ENCODE measurements at regions not wholly inside any gene's neighbourhood (a gene's known extent, or its start where the extent isn't known, plus 50 kb on each side); places are given as distances from the start of the nearest gene placed in this dataset.

DNA sequence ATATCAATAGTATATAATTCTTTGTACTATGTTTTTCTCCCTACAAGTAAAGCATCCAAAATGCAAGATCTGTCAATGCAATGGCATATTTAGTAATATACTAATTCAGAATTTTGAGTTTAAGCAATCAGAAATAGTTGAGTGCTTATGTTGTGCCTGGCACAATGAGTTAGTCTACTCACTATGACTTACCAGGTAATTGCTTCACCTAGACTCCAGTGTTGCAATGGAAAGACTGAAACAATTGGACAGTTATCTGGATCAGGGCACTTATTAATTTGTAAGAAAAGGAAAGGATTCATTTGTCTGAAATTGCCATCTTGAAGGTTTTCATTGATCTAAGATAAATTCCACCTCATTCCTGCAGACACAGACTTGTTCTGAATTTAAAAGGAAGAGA, 97.6 kb upstream of the TCF4 start:
- TF ChIP-seq TAF1 (IDR thresholded peaks at IDR 0.05; ENCODE audit: borderline replicate concordance, insufficient read depth, low read length): no peak
- TF ChIP-seq, protein P1, sequence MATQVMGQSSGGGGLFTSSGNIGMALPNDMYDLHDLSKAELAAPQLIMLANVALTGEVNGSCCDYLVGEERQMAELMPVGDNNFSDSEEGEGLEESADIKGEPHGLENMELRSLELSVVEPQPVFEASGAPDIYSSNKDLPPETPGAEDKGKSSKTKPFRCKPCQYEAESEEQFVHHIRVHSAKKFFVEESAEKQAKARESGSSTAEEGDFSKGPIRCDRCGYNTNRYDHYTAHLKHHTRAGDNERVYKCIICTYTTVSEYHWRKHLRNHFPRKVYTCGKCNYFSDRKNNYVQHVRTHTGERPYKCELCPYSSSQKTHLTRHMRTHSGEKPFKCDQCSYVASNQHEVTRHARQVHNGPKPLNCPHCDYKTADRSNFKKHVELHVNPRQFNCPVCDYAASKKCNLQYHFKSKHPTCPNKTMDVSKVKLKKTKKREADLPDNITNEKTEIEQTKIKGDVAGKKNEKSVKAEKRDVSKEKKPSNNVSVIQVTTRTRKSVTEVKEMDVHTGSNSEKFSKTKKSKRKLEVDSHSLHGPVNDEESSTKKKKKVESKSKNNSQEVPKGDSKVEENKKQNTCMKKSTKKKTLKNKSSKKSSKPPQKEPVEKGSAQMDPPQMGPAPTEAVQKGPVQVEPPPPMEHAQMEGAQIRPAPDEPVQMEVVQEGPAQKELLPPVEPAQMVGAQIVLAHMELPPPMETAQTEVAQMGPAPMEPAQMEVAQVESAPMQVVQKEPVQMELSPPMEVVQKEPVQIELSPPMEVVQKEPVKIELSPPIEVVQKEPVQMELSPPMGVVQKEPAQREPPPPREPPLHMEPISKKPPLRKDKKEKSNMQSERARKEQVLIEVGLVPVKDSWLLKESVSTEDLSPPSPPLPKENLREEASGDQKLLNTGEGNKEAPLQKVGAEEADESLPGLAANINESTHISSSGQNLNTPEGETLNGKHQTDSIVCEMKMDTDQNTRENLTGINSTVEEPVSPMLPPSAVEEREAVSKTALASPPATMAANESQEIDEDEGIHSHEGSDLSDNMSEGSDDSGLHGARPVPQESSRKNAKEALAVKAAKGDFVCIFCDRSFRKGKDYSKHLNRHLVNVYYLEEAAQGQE (IDR thresholded peaks at IDR 0.05; ENCODE audit: insufficient read depth in 1 of 2, low read depth in 2 of 2, low read length in 2 of 2): no peak
- TF ChIP-seq SIN3A (IDR thresholded peaks at IDR 0.05; ENCODE audit: borderline replicate concordance, insufficient read depth, low read length): no peak
- TF ChIP-seq POLR2AphosphoS5 (IDR thresholded peaks at IDR 0.05; ENCODE audit: low read depth, low read length): no peak
- TF ChIP-seq FOXP2 (optimal IDR thresholded peaks at IDR 0.05; ENCODE audit: borderline replicate concordance, extremely low read depth, extremely low read length, insufficient read depth): no peak

DNA sequence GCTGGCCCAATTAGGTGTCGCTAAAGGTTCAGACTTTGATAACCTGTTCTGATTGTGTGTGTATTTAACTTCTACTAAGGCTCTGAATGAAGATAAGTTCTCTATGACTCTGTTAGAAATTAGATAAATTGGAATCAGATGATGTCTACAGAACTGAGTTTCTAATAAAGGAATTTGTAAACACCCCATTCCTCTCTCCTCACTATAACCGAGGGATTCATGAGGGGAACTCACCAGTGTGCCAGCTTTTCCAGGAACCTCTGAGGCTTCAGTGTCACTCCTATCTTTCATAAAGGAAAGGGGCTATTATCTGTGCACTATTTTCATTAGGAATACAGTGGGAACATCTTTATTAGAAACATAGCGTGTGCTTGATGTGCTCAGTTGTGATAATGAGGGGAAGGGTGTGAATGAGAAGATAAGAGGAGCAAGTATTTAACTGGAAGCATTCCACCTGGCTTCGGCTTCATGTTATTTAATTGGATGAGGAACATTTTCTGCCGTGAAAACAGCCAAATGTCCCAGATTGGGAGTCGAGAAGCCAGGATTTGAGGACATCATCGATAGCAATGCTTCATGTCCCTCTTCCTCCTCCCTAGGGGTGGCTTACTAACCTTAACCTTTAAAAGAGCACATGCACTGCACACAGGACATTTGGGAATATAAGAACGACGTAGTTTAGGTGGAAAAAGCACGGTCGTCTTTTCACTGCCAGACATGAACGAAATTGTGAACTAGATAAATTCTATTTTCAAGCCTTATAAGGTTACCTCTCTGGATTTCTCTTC, 84.8 kb upstream of the TCF4 start:
- TF ChIP-seq FOXP2 (optimal IDR thresholded peaks at IDR 0.05; ENCODE audit: borderline replicate concordance, extremely low read depth, extremely low read length, insufficient read depth): no peak
- TF ChIP-seq SIN3A (IDR thresholded peaks at IDR 0.05; ENCODE audit: borderline replicate concordance, insufficient read depth, low read length): no peak
- TF ChIP-seq, protein P1 (IDR thresholded peaks at IDR 0.05; ENCODE audit: insufficient read depth in 1 of 2, low read depth in 2 of 2, low read length in 2 of 2): no peak
- TF ChIP-seq TAF1 (IDR thresholded peaks at IDR 0.05; ENCODE audit: borderline replicate concordance, insufficient read depth, low read length): no peak
- no peak for TF ChIP-seq POLR2AphosphoS5 (IDR thresholded peaks at IDR 0.05; ENCODE audit: low read depth, low read length)

GRCh38 chr18:55665506-55665905, 77.5 kb upstream of the TCF4 start:
- TF ChIP-seq TAF1 (IDR thresholded peaks at IDR 0.05; ENCODE audit: borderline replicate concordance, insufficient read depth, low read length) (no peak), FOXP2 (optimal IDR thresholded peaks at IDR 0.05; ENCODE audit: borderline replicate concordance, extremely low read depth, extremely low read length, insufficient read depth) (no peak), POLR2AphosphoS5 (IDR thresholded peaks at IDR 0.05; ENCODE audit: low read depth, low read length) (no peak), SIN3A (IDR thresholded peaks at IDR 0.05; ENCODE audit: borderline replicate concordance, insufficient read depth, low read length) (no peak)
- TF ChIP-seq, protein P1 (IDR thresholded peaks at IDR 0.05; ENCODE audit: insufficient read depth in 1 of 2, low read depth in 2 of 2, low read length in 2 of 2): no peak

DNA sequence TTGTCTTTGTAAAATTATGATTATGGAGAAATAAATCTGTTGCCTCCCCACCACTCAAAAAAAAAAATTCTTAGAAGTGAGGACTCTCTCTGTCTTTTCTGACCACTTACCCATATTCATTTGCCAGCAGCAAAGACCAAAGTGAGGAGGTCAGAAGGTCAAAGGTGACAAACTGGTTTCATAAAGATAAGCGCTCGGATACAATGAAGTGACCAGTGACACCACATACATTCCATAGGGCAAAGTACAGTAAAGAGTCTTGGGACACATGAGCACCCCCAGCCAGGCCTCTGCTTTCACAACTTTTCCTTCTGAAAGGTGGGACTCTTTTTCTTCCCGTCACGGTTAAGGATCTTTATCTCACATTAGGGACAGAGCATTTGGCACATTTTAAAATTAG, 75.9 kb upstream of the TCF4 start:
- TF ChIP-seq SIN3A (IDR thresholded peaks at IDR 0.05; ENCODE audit: borderline replicate concordance, insufficient read depth, low read length): no peak
- no peak for TF ChIP-seq FOXP2 (optimal IDR thresholded peaks at IDR 0.05; ENCODE audit: borderline replicate concordance, extremely low read depth, extremely low read length, insufficient read depth)
- TF ChIP-seq, protein P1 (IDR thresholded peaks at IDR 0.05; ENCODE audit: insufficient read depth in 1 of 2, low read depth in 2 of 2, low read length in 2 of 2): no peak
- TF ChIP-seq POLR2AphosphoS5 (IDR thresholded peaks at IDR 0.05; ENCODE audit: low read depth, low read length): no peak
- no peak for TF ChIP-seq TAF1 (IDR thresholded peaks at IDR 0.05; ENCODE audit: borderline replicate concordance, insufficient read depth, low read length)

All from PFSK-1 (cell line).